PC-3 (cell line): ENCODE measurements at regions not wholly inside any gene's neighbourhood (a gene's known extent, or its start where the extent isn't known, plus 50 kb on each side); places are given as distances from the start of the nearest gene placed in this dataset.

Experiments used
- EZH2phosphoT487 ChIP-seq: fragments of 300-600 bp; sonication (generic); IDR thresholded peaks from 2 replicates; pipeline ENCODE4 v1.6.1; 2018; ENCODE audit warnings: mild to moderate bottlenecking, antibody characterized with exemption, low read length, borderline replicate concordance
- TF ChIP-seq, protein P1 (sequence below): fragments of 300-600 bp; sonication (generic); conservative IDR thresholded peaks from 2 replicates; pipeline ENCODE4 v1.5.1; 2017; ENCODE audit warnings: antibody characterized with exemption, low read depth, mild to moderate bottlenecking, low read length

DNA sequence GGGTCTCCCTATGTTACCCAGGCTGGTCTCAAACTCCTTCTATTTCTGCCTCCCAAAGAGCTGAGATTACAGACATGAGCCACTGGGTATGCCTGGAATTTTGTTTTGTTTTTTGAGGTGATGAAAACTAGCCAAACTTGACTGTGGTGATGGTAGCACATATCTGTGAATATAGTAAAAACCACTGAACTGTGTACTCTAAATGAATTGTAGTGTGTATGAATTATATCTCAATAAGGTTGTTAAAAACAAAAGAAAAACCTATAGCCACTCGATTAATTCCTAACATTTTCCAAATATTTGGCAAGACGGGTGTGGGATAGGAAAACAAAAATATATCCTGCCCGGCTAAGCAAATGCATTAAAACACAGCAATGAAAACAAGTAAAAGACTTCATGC lies 1302.3 kb upstream of the CHAC2 start:
- TF ChIP-seq, protein P1, sequence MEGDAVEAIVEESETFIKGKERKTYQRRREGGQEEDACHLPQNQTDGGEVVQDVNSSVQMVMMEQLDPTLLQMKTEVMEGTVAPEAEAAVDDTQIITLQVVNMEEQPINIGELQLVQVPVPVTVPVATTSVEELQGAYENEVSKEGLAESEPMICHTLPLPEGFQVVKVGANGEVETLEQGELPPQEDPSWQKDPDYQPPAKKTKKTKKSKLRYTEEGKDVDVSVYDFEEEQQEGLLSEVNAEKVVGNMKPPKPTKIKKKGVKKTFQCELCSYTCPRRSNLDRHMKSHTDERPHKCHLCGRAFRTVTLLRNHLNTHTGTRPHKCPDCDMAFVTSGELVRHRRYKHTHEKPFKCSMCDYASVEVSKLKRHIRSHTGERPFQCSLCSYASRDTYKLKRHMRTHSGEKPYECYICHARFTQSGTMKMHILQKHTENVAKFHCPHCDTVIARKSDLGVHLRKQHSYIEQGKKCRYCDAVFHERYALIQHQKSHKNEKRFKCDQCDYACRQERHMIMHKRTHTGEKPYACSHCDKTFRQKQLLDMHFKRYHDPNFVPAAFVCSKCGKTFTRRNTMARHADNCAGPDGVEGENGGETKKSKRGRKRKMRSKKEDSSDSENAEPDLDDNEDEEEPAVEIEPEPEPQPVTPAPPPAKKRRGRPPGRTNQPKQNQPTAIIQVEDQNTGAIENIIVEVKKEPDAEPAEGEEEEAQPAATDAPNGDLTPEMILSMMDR = no peak
- no peak for TF ChIP-seq EZH2phosphoT487
